H1 (cell line): ENCODE measurements at regions not wholly inside any gene's neighbourhood (a gene's known extent, or its start where the extent isn't known, plus 50 kb on each side); places are given as distances from the start of the nearest gene placed in this dataset.

Experiments used
- ATF3 ChIP-seq: IDR thresholded peaks from 2 replicates; pipeline ENCODE4 v1.6.1; 2011; ENCODE audit warnings: low read depth, mild to moderate bottlenecking, low read length; ENCODE audit not compliant: insufficient read depth
- E2F6 ChIP-seq: IDR thresholded peaks from 2 replicates; pipeline ENCODE4 v1.6.1; 2012; ENCODE audit warnings: inconsistent platforms
- EP300 ChIP-seq, 2 experiments: IDR thresholded peaks; 1 replicate in 1 of 2; 2 replicates in 1 of 2; pipeline ENCODE4 v1.6.1; 2011 to 2012; ENCODE audit warnings: low read depth in 2 of 2, low read length in 2 of 2, mild to moderate bottlenecking in 2 of 2, borderline replicate concordance in 1 of 2, inconsistent platforms in 1 of 2, moderate library complexity in 1 of 2
- ZNF274 ChIP-seq: IDR thresholded peaks from 2 replicates; pipeline ENCODE4 v1.7.0; 2012; ENCODE audit warnings: low read length, borderline replicate concordance; ENCODE audit errors: extremely low read depth

DNA sequence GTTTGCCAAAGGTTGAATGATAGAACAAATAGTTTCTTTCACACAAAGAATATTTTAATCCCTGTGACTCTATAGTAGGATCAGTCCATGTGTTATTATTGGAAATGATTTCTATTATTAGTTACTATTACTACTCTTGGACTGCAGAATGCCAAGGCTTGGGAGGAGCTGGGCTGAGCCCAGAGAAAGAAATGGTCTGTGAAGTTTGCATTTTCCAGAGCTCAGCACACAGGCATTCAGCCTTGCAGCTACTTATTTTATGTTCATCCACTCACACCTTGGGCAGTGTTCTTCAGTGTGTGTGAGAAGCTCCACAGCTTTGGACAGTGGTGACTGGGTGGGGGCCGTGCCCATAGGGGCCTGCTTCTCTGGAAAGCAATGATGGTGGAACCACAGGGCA is 583.1 kb downstream of the CCDC171 start (continued):
- TF ChIP-seq EP300 (IDR thresholded peaks at IDR 0.05; ENCODE audit: borderline replicate concordance in 1 of 2, low read depth in 2 of 2, low read length in 2 of 2) (no peak), ZNF274 (no peak), ATF3 (no peak), E2F6 (no peak)
